ENCODE measurements at regions not wholly inside any gene's neighbourhood (a gene's known extent, or its start where the extent isn't known, plus 50 kb on each side); places are given as distances from the start of the nearest gene placed in this dataset.

GRCh38 chr2:100757621-100758394 lies 62.1 kb upstream of the NPAS2 start:
- H3K4me3 ChIP-seq (ENCODE audit: low read depth, low read length) = no peak overlapping the region
- TF ChIP-seq MAX (IDR thresholded peaks at IDR 0.05; ENCODE audit: low read depth, low read length) (no peak), CTCF (IDR thresholded peaks at IDR 0.05; ENCODE audit: low read depth, low read length) (no peak), MYC (IDR thresholded peaks at IDR 0.05; ENCODE audit: low read depth, low read length) (no peak), POLR2A (IDR thresholded peaks at IDR 0.05; ENCODE audit: extremely low read depth, insufficient read length) (no peak)
- no peak for DNase-seq (ENCODE audit: low read depth)

GRCh38 chr2:100759901-100760300 lies 60.0 kb upstream of the NPAS2 start:
- H3K4me3 ChIP-seq (ENCODE audit: low read depth, low read length) = no peak overlapping the region
- DNase-seq (ENCODE audit: low read depth) = no peak
- TF ChIP-seq MYC (IDR thresholded peaks at IDR 0.05; ENCODE audit: low read depth, low read length) (no peak), POLR2A (IDR thresholded peaks at IDR 0.05; ENCODE audit: extremely low read depth, insufficient read length) (no peak), CTCF (IDR thresholded peaks at IDR 0.05; ENCODE audit: low read depth, low read length) (no peak), MAX (IDR thresholded peaks at IDR 0.05; ENCODE audit: low read depth, low read length) (no peak)

GRCh38 chr2:100761365-100761764 lies 58.6 kb upstream of the NPAS2 start:
- no peak for DNase-seq (ENCODE audit: low read depth)
- H3K4me3 ChIP-seq (ENCODE audit: low read depth, low read length) = no peak overlapping the region
- no peak for TF ChIP-seq CTCF (IDR thresholded peaks at IDR 0.05; ENCODE audit: low read depth, low read length)
- TF ChIP-seq MYC (IDR thresholded peaks at IDR 0.05; ENCODE audit: low read depth, low read length) = no peak
- no peak for TF ChIP-seq POLR2A (IDR thresholded peaks at IDR 0.05; ENCODE audit: extremely low read depth, insufficient read length)
- no peak for TF ChIP-seq MAX (IDR thresholded peaks at IDR 0.05; ENCODE audit: low read depth, low read length)

GRCh38 chr2:100764430-100764829 lies 55.5 kb upstream of the NPAS2 start:
- H3K4me3 ChIP-seq (ENCODE audit: low read depth, low read length) = no peak overlapping the region
- DNase-seq (ENCODE audit: low read depth) = no peak
- TF ChIP-seq CTCF (IDR thresholded peaks at IDR 0.05; ENCODE audit: low read depth, low read length) (no peak), MYC (IDR thresholded peaks at IDR 0.05; ENCODE audit: low read depth, low read length) (no peak), POLR2A (IDR thresholded peaks at IDR 0.05; ENCODE audit: extremely low read depth, insufficient read length) (no peak), MAX (IDR thresholded peaks at IDR 0.05; ENCODE audit: low read depth, low read length) (no peak)

GRCh38 chr2:100765481-100765880 lies 54.5 kb upstream of the NPAS2 start:
- no peak overlapping the region for H3K4me3 ChIP-seq (ENCODE audit: low read depth, low read length)
- DNase-seq (ENCODE audit: low read depth) = no peak
- TF ChIP-seq POLR2A (IDR thresholded peaks at IDR 0.05; ENCODE audit: extremely low read depth, insufficient read length) = no peak
- TF ChIP-seq MAX (IDR thresholded peaks at IDR 0.05; ENCODE audit: low read depth, low read length) = no peak
- TF ChIP-seq MYC (IDR thresholded peaks at IDR 0.05; ENCODE audit: low read depth, low read length) = no peak
- TF ChIP-seq CTCF (IDR thresholded peaks at IDR 0.05; ENCODE audit: low read depth, low read length) = no peak

Data from NB4 (cell line).